IMR-90 (cell line): ENCODE measurements at regions not wholly inside any gene's neighbourhood (a gene's known extent, or its start where the extent isn't known, plus 50 kb on each side); places are given as distances from the start of the nearest gene placed in this dataset.

Source experiments
- ATAC-seq: fragments of 200-7000 bp; cut with Tn5 transposase; 2 replicates; pipeline ENCODE4 v1.9.1; 2020; ENCODE audit warnings: low read depth, mild to moderate bottlenecking, moderate library complexity
- BruUV-seq: library from RNA; stranded (reverse); fragments of 400-500 nt; replicated peaks from 2 replicates; lab custom pipeline; 2021; lab: Mats Ljungman, UMichigan
- CTCF ChIA-PET: fragments of 300-600 bp; formaldehyde crosslinking; extraction: SDS; loops from one replicate; lab custom pipeline; 2021; ENCODE audit warnings: antibody characterized with exemption; lab: Yijun Ruan, JAX
- POLR2A ChIA-PET: fragments of 300-600 bp; sonication (Branson Sonifier 250); formaldehyde crosslinking; loops from one replicate; lab custom pipeline; 2022; ENCODE audit warnings: antibody characterized with exemption; ENCODE audit not compliant: unreplicated experiment; lab: Charles Lee
- DNase-seq: peaks from one replicate; pipeline ENCODE4 v3.0.0; 2013
- H2AFZ ChIP-seq: replicated peaks from 2 replicates; pipeline ENCODE3; 2013; ENCODE audit warnings: low read length, mild to moderate bottlenecking; ENCODE audit not compliant: poor library complexity
- H2AK5ac ChIP-seq: 2 replicates; pipeline ENCODE4 v1.6.1; 2013; ENCODE audit warnings: low read depth, low read length, inconsistent platforms
- H2AK9ac ChIP-seq: replicated peaks from 2 replicates; pipeline ENCODE3; 2013; ENCODE audit warnings: mild to moderate bottlenecking, low read depth, low read length, moderate library complexity; ENCODE audit not compliant: poor library complexity
- H2BK120ac ChIP-seq: 2 replicates; pipeline ENCODE4 v1.6.1; 2013; ENCODE audit warnings: low read depth, low read length, inconsistent platforms
- H2BK15ac ChIP-seq: 3 replicates; pipeline ENCODE4 v1.6.1; 2013; ENCODE audit warnings: low read depth, low read length, inconsistent platforms
- H2BK20ac ChIP-seq: 2 replicates; pipeline ENCODE4 v1.6.1; 2013; ENCODE audit warnings: low read depth, mild to moderate bottlenecking, inconsistent platforms, low read length, moderate library complexity
- H2BK5ac ChIP-seq: 2 replicates; pipeline ENCODE4 v1.6.1; 2013; ENCODE audit warnings: mild to moderate bottlenecking, low read depth, low read length, inconsistent platforms; ENCODE audit not compliant: poor library complexity, severe bottlenecking
- H3K14ac ChIP-seq: replicated peaks from 2 replicates; pipeline ENCODE4 v1.6.1; 2013; ENCODE audit warnings: low read depth, low read length, inconsistent platforms
- H3K18ac ChIP-seq: 2 replicates; pipeline ENCODE4 v1.6.1; 2013; ENCODE audit warnings: low read depth, low read length, control low read depth
- H3K23ac ChIP-seq: 2 replicates; pipeline ENCODE4 v1.6.1; 2013; ENCODE audit warnings: low read depth, low read length, inconsistent platforms
- H3K27ac ChIP-seq: 2 replicates; pipeline ENCODE4 v1.5.1; 2013; ENCODE audit warnings: mild to moderate bottlenecking, control low read depth, low read length; ENCODE audit not compliant: insufficient read depth
- H3K27me3 ChIP-seq: 2 replicates; pipeline ENCODE4 v1.6.1; 2013; ENCODE audit warnings: low read length; ENCODE audit not compliant: control insufficient read depth, insufficient read depth
- H3K36me3 ChIP-seq: 2 replicates; pipeline ENCODE4 v1.6.1; 2013; ENCODE audit warnings: low read length, mixed read lengths; ENCODE audit not compliant: control insufficient read depth, insufficient read depth
- H3K4ac ChIP-seq: 2 replicates; pipeline ENCODE4 v1.6.1; 2013; ENCODE audit warnings: low read depth, low read length, inconsistent platforms
- H3K4me1 ChIP-seq: 2 replicates; pipeline ENCODE4 v1.6.1; 2013; ENCODE audit warnings: low read length, mixed read lengths; ENCODE audit not compliant: control insufficient read depth, insufficient read depth
- H3K4me2 ChIP-seq: 2 replicates; pipeline ENCODE4 v1.6.1; 2013; ENCODE audit warnings: low read depth, mild to moderate bottlenecking, control low read depth, low read length, moderate library complexity
- H3K4me3 ChIP-seq: 2 replicates; pipeline ENCODE4 v1.5.1; 2013; ENCODE audit warnings: low read depth, mild to moderate bottlenecking, control low read depth, low read length, moderate library complexity; ENCODE audit not compliant: insufficient read depth
- H3K56ac ChIP-seq: 2 replicates; pipeline ENCODE4 v1.6.1; 2013; ENCODE audit warnings: low read length, inconsistent platforms; ENCODE audit not compliant: insufficient read depth; ENCODE audit errors: extremely low read depth
- H3K79me1 ChIP-seq, 2 experiments: 2 replicates each; pipeline ENCODE4 v1.6.1; 2013; ENCODE audit warnings: low read length in 2 of 2, inconsistent platforms in 1 of 2, low read depth in 1 of 2
- H3K9ac ChIP-seq: 2 replicates; pipeline ENCODE4 v1.6.1; 2013; ENCODE audit warnings: low read depth, low read length, control low read depth
- H3K9me1 ChIP-seq: 2 replicates; pipeline ENCODE4 v1.6.1; 2013; ENCODE audit warnings: low read length, inconsistent platforms; ENCODE audit not compliant: insufficient read depth
- H3K9me3 ChIP-seq: 2 replicates; pipeline ENCODE4 v1.6.1; 2013; ENCODE audit warnings: low read length; ENCODE audit not compliant: control insufficient read depth, insufficient read depth
- H4K20me1 ChIP-seq: 2 replicates; pipeline ENCODE4 v1.6.1; 2013; ENCODE audit warnings: low read length, inconsistent platforms; ENCODE audit not compliant: insufficient read depth
- H4K5ac ChIP-seq: 2 replicates; pipeline ENCODE4 v1.6.1; 2013; ENCODE audit warnings: mild to moderate bottlenecking, low read depth, low read length, control low read depth
- H4K8ac ChIP-seq, 2 experiments: 2 replicates each; pipeline ENCODE4 v1.6.1; 2013; ENCODE audit warnings: low read depth in 2 of 2, low read length in 2 of 2, control low read depth in 1 of 2, inconsistent platforms in 1 of 2
- H4K91ac ChIP-seq: 2 replicates; pipeline ENCODE4 v1.6.1; 2013; ENCODE audit warnings: low read depth, low read length, inconsistent platforms; ENCODE audit not compliant: insufficient read depth
- BHLHE40 ChIP-seq: fragments of 150-350 bp; IDR thresholded peaks from 2 replicates; pipeline ENCODE4 v1.6.1; 2016; ENCODE audit warnings: mild to moderate bottlenecking, low read depth, low read length
- CEBPB ChIP-seq: IDR thresholded peaks from 2 replicates; pipeline ENCODE4 v1.6.1; 2012; ENCODE audit warnings: low read depth, low read length, improper control_type of control experiment
- CHD1 ChIP-seq: IDR thresholded peaks from 2 replicates; pipeline ENCODE4 v1.6.1; 2012; ENCODE audit warnings: low read depth, low read length, improper control_type of control experiment
- FOS ChIP-seq: fragments of 150-350 bp; IDR thresholded peaks from 2 replicates; pipeline ENCODE4 v1.6.1; 2016; ENCODE audit warnings: low read depth, low read length
- MAFK ChIP-seq: IDR thresholded peaks from 2 replicates; pipeline ENCODE4 v1.6.1; 2012; ENCODE audit warnings: low read depth, low read length, improper control_type of control experiment
- MAZ ChIP-seq: IDR thresholded peaks from 2 replicates; pipeline ENCODE4 v1.6.1; 2012; ENCODE audit warnings: low read depth, mild to moderate bottlenecking, low read length, improper control_type of control experiment, moderate library complexity, borderline replicate concordance
- MXI1 ChIP-seq: IDR thresholded peaks from 2 replicates; pipeline ENCODE4 v1.6.1; 2012; ENCODE audit warnings: low read depth, mild to moderate bottlenecking, low read length, moderate library complexity, borderline replicate concordance
- NFE2L2 ChIP-seq: fragments of 150-350 bp; IDR thresholded peaks from 2 replicates; pipeline ENCODE4 v1.6.1; 2016; ENCODE audit warnings: low read depth, mild to moderate bottlenecking, low read length
- POLR2A ChIP-seq: IDR thresholded peaks from 2 replicates; pipeline ENCODE4 v1.6.1; 2012; ENCODE audit warnings: mild to moderate bottlenecking, low read depth, low read length
- RAD21 ChIP-seq: IDR thresholded peaks from 2 replicates; pipeline ENCODE4 v1.6.1; 2012; ENCODE audit warnings: low read length, improper control_type of control experiment
- RCOR1 ChIP-seq: IDR thresholded peaks from 2 replicates; pipeline ENCODE4 v1.6.1; 2012; ENCODE audit warnings: mild to moderate bottlenecking, low read length, improper control_type of control experiment; ENCODE audit not compliant: insufficient replicate concordance
- RFX5 ChIP-seq: IDR thresholded peaks from 2 replicates; pipeline ENCODE4 v1.8.0; 2012; ENCODE audit warnings: low read depth, mild to moderate bottlenecking, low read length, moderate library complexity
- SMC3 ChIP-seq: fragments of 150-350 bp; IDR thresholded peaks from 2 replicates; pipeline ENCODE4 v1.6.1; 2016; ENCODE audit warnings: low read depth, mild to moderate bottlenecking, antibody characterized with exemption, low read length, moderate library complexity
- WGBS, 2 experiments: methylation state at CpG; one replicate each; pipeline versions ENCODE4 v1.1.5 to v1.1.7; 2013; ENCODE audit warnings: missing lambda C conversion rate in 2 of 2; ENCODE audit not compliant: insufficient read length in 1 of 2; ENCODE audit errors: extremely low coverage in 2 of 2; 5-methylcytosine and 5-hydroxymethylcytosine counted together
- dilution Hi-C: fragments of 300-500 bp; cut with HindIII; formaldehyde crosslinking; loops from one replicate; pipeline ENCODE4 v1.14.3; 2018; ENCODE audit warnings: low sequenced_read_pairs; ENCODE audit not compliant: unreplicated experiment
- in situ Hi-C: fragments of 300-500 bp; cut with MboI; formaldehyde crosslinking; loops from 3 replicates; pipeline ENCODE4 v1.14.3; 2019; ENCODE audit warnings: low sequenced_read_pairs, inconsistent platforms, mixed read lengths
- intact Hi-C: fragments of 100-400 bp; cut with micrococcal nuclease; formaldehyde crosslinking; loops from 2 replicates; pipeline ENCODE4 v1.10.0; 2022
- TF ChIP-seq, protein P1 (sequence below): fragments of 150-350 bp; IDR thresholded peaks from 2 replicates; pipeline ENCODE4 v1.6.1; 2017; ENCODE audit warnings: mild to moderate bottlenecking, antibody characterized with exemption, low read length, low read depth
- TF ChIP-seq, protein P2 (sequence below): conservative IDR thresholded peaks from 2 replicates; pipeline ENCODE4 v1.5.1; 2012; ENCODE audit warnings: mild to moderate bottlenecking, low read depth, low read length, improper control_type of control experiment
- TF ChIP-seq, protein P3 (sequence below): fragments of 150-350 bp; IDR thresholded peaks from 2 replicates; pipeline ENCODE4 v1.6.1; 2016; ENCODE audit warnings: low read depth, mild to moderate bottlenecking, low read length, moderate library complexity, borderline replicate concordance

DNA sequence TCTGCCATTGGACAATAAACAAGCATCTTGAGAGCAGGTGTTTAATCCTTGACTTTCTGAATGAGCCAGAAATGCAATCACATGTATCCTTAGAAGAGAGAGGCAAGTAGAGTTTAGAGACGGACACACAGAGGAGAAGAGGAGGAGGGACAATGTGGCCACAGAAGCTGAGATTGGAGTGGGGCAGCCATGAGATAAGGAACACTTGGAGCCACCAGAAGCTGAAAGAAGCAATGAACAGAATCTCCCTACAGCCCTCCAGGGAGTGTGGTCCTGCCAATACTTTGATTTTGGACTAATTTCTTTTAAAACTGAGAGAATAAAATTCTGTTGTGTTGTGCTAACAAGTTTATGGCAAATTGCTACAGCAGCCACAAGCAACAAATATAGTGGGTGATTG is 141.0 kb downstream of the ATP6V1G3 start:
- Histone ChIP-seq H3K56ac (no peak overlapping the region), H3K79me1 (no peaks in the 10 kb centered on the region), H3K9ac (no peak overlapping the region), H3K4ac (no peak overlapping the region), H4K91ac (no peak overlapping the region), H2BK5ac (no peak overlapping the region), H4K8ac (no peak overlapping the region), H3K4me2 (no peak overlapping the region), H2AFZ (no peak overlapping the region), H3K23ac (no peak overlapping the region), H2BK120ac (no peak overlapping the region), H4K5ac (no peak overlapping the region), H3K14ac (no peak overlapping the region), H2AK9ac (no peak overlapping the region), H3K18ac (no peak overlapping the region), H3K36me3 (no peaks in the 10 kb centered on the region), H2BK15ac (no peak overlapping the region), H3K9me1 (no peaks in the 10 kb centered on the region), H3K4me1 (no peaks in the 10 kb centered on the region), H3K27me3 (no peaks in the 10 kb centered on the region), H3K4me3 (no peak overlapping the region), H3K9me3 (no peaks in the 10 kb centered on the region), H2AK5ac (no peak overlapping the region), H3K27ac (no peak overlapping the region), H4K20me1 (no peaks in the 10 kb centered on the region), H2BK20ac (no peak overlapping the region)
- ChIA-PET CTCF (no interaction called here), POLR2A (no interaction called here)
- TF ChIP-seq RCOR1: no peak
- TF ChIP-seq MXI1: no peak
- no peak for TF ChIP-seq RFX5
- TF ChIP-seq FOS: no peak
- TF ChIP-seq SMC3: no peak
- no peak for TF ChIP-seq RAD21
- no peak for TF ChIP-seq POLR2A
- TF ChIP-seq CEBPB: no peak
- TF ChIP-seq, protein P1, sequence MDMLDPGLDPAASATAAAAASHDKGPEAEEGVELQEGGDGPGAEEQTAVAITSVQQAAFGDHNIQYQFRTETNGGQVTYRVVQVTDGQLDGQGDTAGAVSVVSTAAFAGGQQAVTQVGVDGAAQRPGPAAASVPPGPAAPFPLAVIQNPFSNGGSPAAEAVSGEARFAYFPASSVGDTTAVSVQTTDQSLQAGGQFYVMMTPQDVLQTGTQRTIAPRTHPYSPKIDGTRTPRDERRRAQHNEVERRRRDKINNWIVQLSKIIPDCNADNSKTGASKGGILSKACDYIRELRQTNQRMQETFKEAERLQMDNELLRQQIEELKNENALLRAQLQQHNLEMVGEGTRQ: no peak
- TF ChIP-seq CHD1: no peak
- TF ChIP-seq BHLHE40: no peak
- TF ChIP-seq, protein P2, sequence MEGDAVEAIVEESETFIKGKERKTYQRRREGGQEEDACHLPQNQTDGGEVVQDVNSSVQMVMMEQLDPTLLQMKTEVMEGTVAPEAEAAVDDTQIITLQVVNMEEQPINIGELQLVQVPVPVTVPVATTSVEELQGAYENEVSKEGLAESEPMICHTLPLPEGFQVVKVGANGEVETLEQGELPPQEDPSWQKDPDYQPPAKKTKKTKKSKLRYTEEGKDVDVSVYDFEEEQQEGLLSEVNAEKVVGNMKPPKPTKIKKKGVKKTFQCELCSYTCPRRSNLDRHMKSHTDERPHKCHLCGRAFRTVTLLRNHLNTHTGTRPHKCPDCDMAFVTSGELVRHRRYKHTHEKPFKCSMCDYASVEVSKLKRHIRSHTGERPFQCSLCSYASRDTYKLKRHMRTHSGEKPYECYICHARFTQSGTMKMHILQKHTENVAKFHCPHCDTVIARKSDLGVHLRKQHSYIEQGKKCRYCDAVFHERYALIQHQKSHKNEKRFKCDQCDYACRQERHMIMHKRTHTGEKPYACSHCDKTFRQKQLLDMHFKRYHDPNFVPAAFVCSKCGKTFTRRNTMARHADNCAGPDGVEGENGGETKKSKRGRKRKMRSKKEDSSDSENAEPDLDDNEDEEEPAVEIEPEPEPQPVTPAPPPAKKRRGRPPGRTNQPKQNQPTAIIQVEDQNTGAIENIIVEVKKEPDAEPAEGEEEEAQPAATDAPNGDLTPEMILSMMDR: no peak
- TF ChIP-seq NFE2L2: no peak
- TF ChIP-seq MAFK: no peak
- TF ChIP-seq MAZ: no peak
- TF ChIP-seq, protein P3, sequence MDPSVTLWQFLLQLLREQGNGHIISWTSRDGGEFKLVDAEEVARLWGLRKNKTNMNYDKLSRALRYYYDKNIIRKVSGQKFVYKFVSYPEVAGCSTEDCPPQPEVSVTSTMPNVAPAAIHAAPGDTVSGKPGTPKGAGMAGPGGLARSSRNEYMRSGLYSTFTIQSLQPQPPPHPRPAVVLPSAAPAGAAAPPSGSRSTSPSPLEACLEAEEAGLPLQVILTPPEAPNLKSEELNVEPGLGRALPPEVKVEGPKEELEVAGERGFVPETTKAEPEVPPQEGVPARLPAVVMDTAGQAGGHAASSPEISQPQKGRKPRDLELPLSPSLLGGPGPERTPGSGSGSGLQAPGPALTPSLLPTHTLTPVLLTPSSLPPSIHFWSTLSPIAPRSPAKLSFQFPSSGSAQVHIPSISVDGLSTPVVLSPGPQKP: no peak
- DNase-seq (no peak), ATAC-seq (no peak)
- no CpG with 5 or more reads among the region's 1 CpG for whole genome bisulfite sequencing, 2 experiments
- in situ Hi-C loops: no loop called here
- dilution Hi-C loops: no loop called here
- no TSS peak for BruUV-seq
- intact Hi-C loops: no loop called here
